Adrenal gland (tissue), 5 donors: ENCODE measurements at regions not wholly inside any gene's neighbourhood (a gene's known extent, or its start where the extent isn't known, plus 50 kb on each side); places are given as distances from the start of the nearest gene placed in this dataset.

Source experiments
- CTCF ChIP-seq, 6 experiments: fragments of 450-650 bp in 4 of 6; fragments of 200-600 bp in 2 of 6; sonication (generic) in 1 of 6; IDR thresholded peaks; 1 replicate in 5 of 6; 2 replicates in 1 of 6; pipeline versions ENCODE4 v1.5.1 to v1.8.0; 2016 to 2021; ENCODE audit warnings: antibody characterized with exemption in 6 of 6, mild to moderate bottlenecking in 2 of 6, moderate library complexity in 1 of 6
- POLR2A ChIP-seq, 2 donors: fragments of 450-650 bp; IDR thresholded peaks; one replicate each; pipeline ENCODE4 v1.6.1; 2017; ENCODE audit warnings: antibody characterized with exemption in 2 of 2, mild to moderate bottlenecking in 2 of 2, moderate library complexity in 1 of 2
- donor health status: DM: no; HTN: no; CAD: no.

- TF ChIP-seq CTCF (IDR thresholded peaks at IDR 0.05) (no peak), POLR2A (IDR thresholded peaks at IDR 0.05) (no peak)
Measured at GRCh38 chr2:9755638-9756037, 87.6 kb upstream of the TAF1B start.
